ENCODE measurements at regions not wholly inside any gene's neighbourhood (a gene's known extent, or its start where the extent isn't known, plus 50 kb on each side); places are given as distances from the start of the nearest gene placed in this dataset.

DNA sequence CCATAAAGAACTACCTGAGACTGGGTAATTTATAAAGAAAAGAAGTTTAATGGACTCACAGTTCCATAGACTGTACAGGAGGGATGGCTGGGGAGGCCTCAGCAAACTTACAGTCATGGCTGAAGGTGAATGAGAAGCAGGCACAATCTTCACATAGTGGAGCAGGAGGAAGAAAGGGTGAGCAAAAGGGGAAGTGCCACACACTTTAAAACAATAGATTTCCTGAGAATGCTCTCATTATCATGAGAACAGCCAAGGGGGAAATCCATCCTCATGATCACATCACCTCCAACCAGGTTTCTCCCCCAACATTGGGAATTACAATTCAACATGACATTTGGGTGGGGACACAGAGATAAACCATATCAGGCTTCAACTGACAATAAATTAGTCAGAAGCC lies 664.9 kb downstream of the TAF11L14 start:
- Histone ChIP-seq H4K8ac (ENCODE audit: low read depth, low read length) (no peak overlapping the region), H2BK12ac (ENCODE audit: low read length) (no peak overlapping the region), H3K9ac (ENCODE audit: low read length) (no peak overlapping the region), H3K4me3 (ENCODE audit: low read depth, low read length) (no peak overlapping the region), H4K12ac (ENCODE audit: low read depth, low read length) (no peak overlapping the region), H2AK5ac (ENCODE audit: low read length) (no peak overlapping the region), H3K4me2 (ENCODE audit: low read length) (no peak overlapping the region), H2BK120ac (ENCODE audit: insufficient read depth, low read length, poor library complexity) (no peak overlapping the region), H3K9me3 (ENCODE audit: insufficient read depth, low read depth, low read length) (no peaks in the 10 kb centered on the region), H3K36me3 (ENCODE audit: control insufficient read depth in 1 of 2, insufficient read depth in 2 of 2, low read length in 2 of 2) (no peaks in the 10 kb centered on the region), H2BK5ac (ENCODE audit: low read depth, low read length, poor library complexity) (no peak overlapping the region), H4K91ac (ENCODE audit: low read depth, low read length) (no peak overlapping the region), H3K18ac (ENCODE audit: low read length) (no peak overlapping the region), H3K4me1 (ENCODE audit: control insufficient read depth in 1 of 2, insufficient read depth in 2 of 2, low read length in 2 of 2) (no peaks in the 10 kb centered on the region), H3K14ac (ENCODE audit: low read length) (no peak overlapping the region), H3K79me2 (ENCODE audit: control insufficient read depth, insufficient read depth, low read length, poor library complexity) (no peaks in the 10 kb centered on the region), H2AFZ (ENCODE audit: insufficient read depth, low read length, poor library complexity) (no peak overlapping the region), H3K79me1 (ENCODE audit: low read length) (no peaks in the 10 kb centered on the region), H3K4ac (ENCODE audit: low read depth, low read length) (no peak overlapping the region), H3K23ac (ENCODE audit: low read length) (no peak overlapping the region), H3K27ac (ENCODE audit: low read depth, low read length) (no peak overlapping the region), H3K27me3 (ENCODE audit: insufficient read depth, low read length) (no peaks in the 10 kb centered on the region)
- no peak for DNase-seq

DNA sequence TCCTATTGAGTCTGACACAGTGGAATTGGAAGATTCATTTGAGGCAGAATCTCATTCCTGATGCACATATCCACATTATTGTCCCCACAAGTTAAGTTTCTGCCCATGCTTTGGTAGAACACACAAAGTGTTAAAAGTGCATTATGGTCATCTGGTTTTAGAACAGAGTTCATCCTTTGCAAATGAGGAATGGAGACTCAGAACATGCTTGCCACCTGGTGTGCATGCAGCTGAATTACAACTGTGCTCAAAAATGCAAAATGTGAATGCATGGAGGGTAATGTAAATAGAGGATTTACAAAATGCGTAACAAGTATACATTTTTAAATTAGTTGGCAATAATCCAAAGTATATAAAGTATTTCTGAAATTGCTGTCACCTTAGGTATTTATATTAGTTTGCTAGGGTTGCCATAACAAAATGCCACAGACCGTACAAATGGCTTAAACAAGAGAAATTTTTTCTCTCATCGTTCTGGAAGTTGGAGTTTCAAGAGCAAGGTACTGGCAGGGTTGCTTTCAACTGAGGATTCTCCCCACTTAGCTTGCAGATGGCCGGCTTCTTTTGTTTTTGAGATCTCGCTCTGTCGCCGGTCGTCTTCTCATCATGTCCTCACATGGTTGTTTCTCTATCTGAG lies 671.1 kb downstream of the TAF11L14 start:
- peak in 1 of 2 donors; percentile 74 for DNase-seq
- Histone ChIP-seq H3K79me2 (ENCODE audit: control insufficient read depth, insufficient read depth, low read length, poor library complexity) (no peaks in the 10 kb centered on the region), H2BK5ac (ENCODE audit: low read depth, low read length, poor library complexity) (no peak overlapping the region), H3K79me1 (ENCODE audit: low read length) (no peaks in the 10 kb centered on the region), H3K9me3 (ENCODE audit: insufficient read depth, low read depth, low read length) (no peaks in the 10 kb centered on the region), H3K27me3 (ENCODE audit: insufficient read depth, low read length) (no peaks in the 10 kb centered on the region), H3K4ac (ENCODE audit: low read depth, low read length) (no peak overlapping the region), H3K4me2 (ENCODE audit: low read length) (no peak overlapping the region), H2AFZ (ENCODE audit: insufficient read depth, low read length, poor library complexity) (no peak overlapping the region), H3K27ac (ENCODE audit: low read depth, low read length) (no peak overlapping the region), H2AK5ac (ENCODE audit: low read length) (no peak overlapping the region), H3K36me3 (ENCODE audit: control insufficient read depth in 1 of 2, insufficient read depth in 2 of 2, low read length in 2 of 2) (no peaks in the 10 kb centered on the region), H3K14ac (ENCODE audit: low read length) (no peak overlapping the region), H3K4me1 (ENCODE audit: control insufficient read depth in 1 of 2, insufficient read depth in 2 of 2, low read length in 2 of 2) (no peaks in the 10 kb centered on the region), H3K23ac (ENCODE audit: low read length) (no peak overlapping the region), H3K9ac (ENCODE audit: low read length) (no peak overlapping the region), H4K8ac (ENCODE audit: low read depth, low read length) (no peak overlapping the region), H2BK12ac (ENCODE audit: low read length) (no peak overlapping the region), H3K18ac (ENCODE audit: low read length) (no peak overlapping the region), H4K12ac (ENCODE audit: low read depth, low read length) (no peak overlapping the region), H4K91ac (ENCODE audit: low read depth, low read length) (no peak overlapping the region), H3K4me3 (ENCODE audit: low read depth, low read length) (no peak overlapping the region), H2BK120ac (ENCODE audit: insufficient read depth, low read length, poor library complexity) (no peak overlapping the region)
- WGBS (ENCODE audit: extremely low coverage, insufficient coverage, insufficient read length) = no CpG with 5 or more reads among the region's 8 CpGs

DNA sequence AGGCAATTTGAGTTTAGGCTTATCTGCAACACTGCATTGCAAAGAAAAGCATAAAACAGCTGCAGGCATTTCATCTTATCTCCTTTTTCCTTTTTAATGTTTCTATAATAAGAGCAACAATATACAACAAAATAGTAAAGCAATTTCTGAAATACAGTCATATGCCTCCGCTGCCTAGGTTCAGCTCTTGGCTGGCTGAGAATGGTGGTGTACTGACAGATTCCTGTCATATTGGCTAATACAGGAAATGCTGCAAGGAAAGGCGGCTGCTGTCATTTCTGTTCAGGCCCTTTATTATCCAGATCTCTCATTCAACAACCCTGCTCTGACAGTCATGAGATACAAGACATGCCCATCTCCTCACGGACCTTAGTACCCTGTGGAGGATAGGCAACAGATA lies 677.0 kb downstream of the TAF11L14 start:
- Histone ChIP-seq H2BK120ac (ENCODE audit: insufficient read depth, low read length, poor library complexity) (no peak overlapping the region), H3K9me3 (ENCODE audit: insufficient read depth, low read depth, low read length) (no peaks in the 10 kb centered on the region), H3K18ac (ENCODE audit: low read length) (no peak overlapping the region), H2AFZ (ENCODE audit: insufficient read depth, low read length, poor library complexity) (no peak overlapping the region), H3K4me1 (ENCODE audit: control insufficient read depth in 1 of 2, insufficient read depth in 2 of 2, low read length in 2 of 2) (no peaks in the 10 kb centered on the region), H3K23ac (ENCODE audit: low read length) (no peak overlapping the region), H3K4me3 (ENCODE audit: low read depth, low read length) (no peak overlapping the region), H3K79me1 (ENCODE audit: low read length) (no peaks in the 10 kb centered on the region), H3K14ac (ENCODE audit: low read length) (no peak overlapping the region), H3K4ac (ENCODE audit: low read depth, low read length) (no peak overlapping the region), H2BK12ac (ENCODE audit: low read length) (no peak overlapping the region), H3K9ac (ENCODE audit: low read length) (no peak overlapping the region), H3K27ac (ENCODE audit: low read depth, low read length) (no peak overlapping the region), H2BK5ac (ENCODE audit: low read depth, low read length, poor library complexity) (no peak overlapping the region), H3K4me2 (ENCODE audit: low read length) (no peak overlapping the region), H3K79me2 (ENCODE audit: control insufficient read depth, insufficient read depth, low read length, poor library complexity) (no peaks in the 10 kb centered on the region), H4K91ac (ENCODE audit: low read depth, low read length) (no peak overlapping the region), H4K12ac (ENCODE audit: low read depth, low read length) (no peak overlapping the region), H4K8ac (ENCODE audit: low read depth, low read length) (no peak overlapping the region), H3K27me3 (ENCODE audit: insufficient read depth, low read length) (no peaks in the 10 kb centered on the region), H2AK5ac (ENCODE audit: low read length) (no peak overlapping the region), H3K36me3 (ENCODE audit: control insufficient read depth in 1 of 2, insufficient read depth in 2 of 2, low read length in 2 of 2) (no peaks in the 10 kb centered on the region)
- WGBS (ENCODE audit: extremely low coverage, insufficient coverage, insufficient read length) = no CpG with 5 or more reads among the region's 3 CpGs
- peak in 1 of 2 donors; percentile 11 for DNase-seq

DNA sequence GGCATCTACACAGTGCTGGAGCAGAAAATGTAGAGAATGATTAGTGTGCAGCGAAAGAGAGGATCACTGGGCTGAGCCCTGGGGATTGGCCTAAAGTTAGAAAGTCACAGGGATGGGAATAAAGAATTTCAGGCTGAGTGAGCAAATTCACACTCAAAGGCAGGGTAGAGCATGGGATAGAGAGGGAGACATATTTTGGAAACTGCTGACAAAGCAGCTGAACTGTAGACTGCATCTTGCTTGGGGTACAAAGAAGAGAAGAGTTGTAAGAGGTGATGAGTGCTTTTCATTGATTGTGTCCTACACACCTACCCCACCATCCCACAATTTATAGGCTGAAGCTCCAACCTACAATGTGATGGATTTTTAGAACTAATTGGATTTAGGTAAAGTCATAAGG lies 677.8 kb downstream of the TAF11L14 start:
- H3K9ac ChIP-seq (ENCODE audit: low read length) = no peak overlapping the region
- peak; percentile 2 to 62 for DNase-seq
- H3K79me1 ChIP-seq (ENCODE audit: low read length) = no peaks in the 10 kb centered on the region
- no peak overlapping the region for H4K12ac ChIP-seq (ENCODE audit: low read depth, low read length)
- no peak overlapping the region for H4K8ac ChIP-seq (ENCODE audit: low read depth, low read length)
- no peaks in the 10 kb centered on the region for H3K4me1 ChIP-seq (ENCODE audit: control insufficient read depth in 1 of 2, insufficient read depth in 2 of 2, low read length in 2 of 2)
- H3K23ac ChIP-seq (ENCODE audit: low read length) = no peak overlapping the region
- no peak overlapping the region for H2BK12ac ChIP-seq (ENCODE audit: low read length)
- no peak overlapping the region for H3K4me3 ChIP-seq (ENCODE audit: low read depth, low read length)
- WGBS (ENCODE audit: extremely low coverage, insufficient coverage, insufficient read length) = no CpG with 5 or more reads among the region's 1 CpG
- no peaks in the 10 kb centered on the region for H3K9me3 ChIP-seq (ENCODE audit: insufficient read depth, low read depth, low read length)
- no peak overlapping the region for H2AK5ac ChIP-seq (ENCODE audit: low read length)
- no peak overlapping the region for H3K27ac ChIP-seq (ENCODE audit: low read depth, low read length)
- no peak overlapping the region for H2BK5ac ChIP-seq (ENCODE audit: low read depth, low read length, poor library complexity)
- no peak overlapping the region for H3K4me2 ChIP-seq (ENCODE audit: low read length)
- no peak overlapping the region for H3K4ac ChIP-seq (ENCODE audit: low read depth, low read length)
- no peak overlapping the region for H2AFZ ChIP-seq (ENCODE audit: insufficient read depth, low read length, poor library complexity)
- H4K91ac ChIP-seq (ENCODE audit: low read depth, low read length) = no peak overlapping the region
- no peak overlapping the region for H2BK120ac ChIP-seq (ENCODE audit: insufficient read depth, low read length, poor library complexity)
- H3K18ac ChIP-seq (ENCODE audit: low read length) = no peak overlapping the region
- no peaks in the 10 kb centered on the region for H3K27me3 ChIP-seq (ENCODE audit: insufficient read depth, low read length)
- H3K79me2 ChIP-seq (ENCODE audit: control insufficient read depth, insufficient read depth, low read length, poor library complexity) = no peaks in the 10 kb centered on the region
- no peak overlapping the region for H3K14ac ChIP-seq (ENCODE audit: low read length)
- H3K36me3 ChIP-seq (ENCODE audit: control insufficient read depth in 1 of 2, insufficient read depth in 2 of 2, low read length in 2 of 2) = no peaks in the 10 kb centered on the region

Measured in trophoblast cell (in vitro differentiated cells and primary cell).